ENCODE measurements at regions not wholly inside any gene's neighbourhood (a gene's known extent, or its start where the extent isn't known, plus 50 kb on each side); places are given as distances from the start of the nearest gene placed in this dataset.
"Not testable (repeated sequence)": the region's sequence is repeated elsewhere in the genome, so short reads cannot be mapped to it uniquely, and the experiment has no call there.

DNA sequence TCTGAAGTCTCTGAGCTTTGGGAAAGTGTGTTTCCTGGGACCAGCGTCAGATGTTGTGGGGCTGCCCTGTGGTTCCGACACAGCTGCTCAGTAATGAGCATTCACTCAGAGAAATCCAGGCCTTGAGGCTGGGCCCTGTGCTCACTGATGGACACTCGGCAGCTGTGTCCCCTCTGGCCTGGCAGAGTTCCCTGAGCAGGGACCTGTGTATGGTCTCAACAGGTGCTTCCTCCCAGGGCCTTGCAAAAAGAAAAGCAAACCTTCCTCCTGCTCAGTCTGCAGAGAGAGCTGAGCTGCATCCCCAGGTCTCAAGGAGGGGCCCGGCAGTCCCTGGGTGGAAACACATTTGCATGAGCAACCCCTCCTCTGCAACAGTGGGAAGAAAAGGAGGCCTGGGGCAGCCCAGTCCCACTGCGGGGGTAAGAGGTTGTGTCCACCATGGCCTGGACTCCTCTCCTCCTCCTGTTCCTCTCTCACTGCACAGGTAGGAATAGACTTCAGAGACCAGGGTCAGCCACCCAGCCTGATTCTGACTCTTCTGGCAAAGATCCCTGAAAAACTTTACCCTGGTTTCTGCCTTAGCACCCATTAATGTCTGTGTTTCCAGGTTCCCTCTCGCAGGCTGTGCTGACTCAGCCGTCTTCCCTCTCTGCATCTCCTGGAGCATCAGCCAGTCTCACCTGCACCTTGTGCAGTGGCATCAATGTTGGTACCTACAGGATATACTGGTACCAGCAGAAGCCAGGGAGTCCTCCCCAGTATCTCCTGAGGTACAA lies 131.2 kb downstream of the VPREB1 start:
- TF ChIP-seq, protein P1, sequence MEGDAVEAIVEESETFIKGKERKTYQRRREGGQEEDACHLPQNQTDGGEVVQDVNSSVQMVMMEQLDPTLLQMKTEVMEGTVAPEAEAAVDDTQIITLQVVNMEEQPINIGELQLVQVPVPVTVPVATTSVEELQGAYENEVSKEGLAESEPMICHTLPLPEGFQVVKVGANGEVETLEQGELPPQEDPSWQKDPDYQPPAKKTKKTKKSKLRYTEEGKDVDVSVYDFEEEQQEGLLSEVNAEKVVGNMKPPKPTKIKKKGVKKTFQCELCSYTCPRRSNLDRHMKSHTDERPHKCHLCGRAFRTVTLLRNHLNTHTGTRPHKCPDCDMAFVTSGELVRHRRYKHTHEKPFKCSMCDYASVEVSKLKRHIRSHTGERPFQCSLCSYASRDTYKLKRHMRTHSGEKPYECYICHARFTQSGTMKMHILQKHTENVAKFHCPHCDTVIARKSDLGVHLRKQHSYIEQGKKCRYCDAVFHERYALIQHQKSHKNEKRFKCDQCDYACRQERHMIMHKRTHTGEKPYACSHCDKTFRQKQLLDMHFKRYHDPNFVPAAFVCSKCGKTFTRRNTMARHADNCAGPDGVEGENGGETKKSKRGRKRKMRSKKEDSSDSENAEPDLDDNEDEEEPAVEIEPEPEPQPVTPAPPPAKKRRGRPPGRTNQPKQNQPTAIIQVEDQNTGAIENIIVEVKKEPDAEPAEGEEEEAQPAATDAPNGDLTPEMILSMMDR (conservative IDR thresholded peaks at IDR 0.05; ENCODE audit: low read depth, low read length): no peak
- no peak overlapping the region for H3K4me3 ChIP-seq (ENCODE audit: low read depth, low read length)
- no peak for DNase-seq (ENCODE audit: low read depth)

DNA sequence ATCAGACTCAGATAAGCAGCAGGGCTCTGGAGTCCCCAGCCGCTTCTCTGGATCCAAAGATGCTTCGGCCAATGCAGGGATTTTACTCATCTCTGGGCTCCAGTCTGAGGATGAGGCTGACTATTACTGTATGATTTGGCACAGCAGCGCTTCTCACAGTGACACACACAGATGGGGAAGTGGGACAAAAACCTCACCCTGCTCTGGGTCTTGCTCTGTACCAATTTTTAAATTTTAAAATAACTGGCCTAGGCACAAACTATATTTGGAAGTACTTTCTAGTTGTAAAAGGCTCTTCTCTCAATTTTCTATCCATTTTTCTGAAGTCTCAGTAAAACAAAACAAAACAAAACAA lies 131.7 kb downstream of the VPREB1 start:
- DNase-seq (ENCODE audit: low read depth): no peak
- TF ChIP-seq, protein P1 (conservative IDR thresholded peaks at IDR 0.05; ENCODE audit: low read depth, low read length): no peak
- H3K4me3 ChIP-seq (ENCODE audit: low read depth, low read length): no peak overlapping the region

DNA sequence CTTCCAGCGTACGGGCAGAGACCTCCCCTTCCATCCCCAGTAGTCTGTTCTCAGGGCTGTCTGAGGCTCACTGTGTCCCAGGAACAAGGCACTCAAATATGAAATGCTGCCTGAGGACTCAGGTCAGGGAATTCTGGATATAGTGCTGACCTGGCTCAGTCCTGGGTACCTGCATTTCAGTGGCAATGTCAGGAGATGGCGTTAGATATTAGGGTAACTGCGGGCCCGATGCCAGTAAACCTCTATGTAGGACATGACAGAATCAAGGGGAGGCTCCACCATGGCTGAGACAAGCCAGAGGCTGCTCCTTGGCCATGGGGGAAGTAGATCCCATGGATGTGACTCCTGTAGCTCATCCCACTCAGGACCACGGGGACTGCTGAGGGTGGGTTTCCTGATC lies 131.7 kb downstream of the ZNF280B start:
- DNase-seq (ENCODE audit: low read depth); H3K4me3 ChIP-seq (ENCODE audit: low read depth, low read length): not testable (repeated sequence)

DNA sequence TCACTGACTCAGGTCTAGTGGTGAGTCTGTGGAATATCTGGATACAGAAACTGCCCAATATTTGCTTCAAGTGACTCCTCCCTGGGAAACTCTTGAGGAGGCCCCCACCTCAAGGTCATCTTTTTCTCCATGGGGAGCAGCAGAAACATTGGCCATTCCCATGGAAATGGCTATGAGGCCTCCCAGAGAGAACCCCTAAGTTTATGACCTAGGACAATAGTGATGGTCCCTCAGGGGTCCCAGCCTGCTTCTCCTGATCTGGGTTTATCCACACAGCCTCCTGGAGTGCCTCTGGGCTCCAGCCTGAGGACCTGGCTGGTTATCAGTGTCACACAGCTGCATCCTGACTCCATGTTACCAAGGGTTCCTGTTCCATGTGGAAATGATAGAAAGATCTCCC lies 131.2 kb downstream of the ZNF280B start:
- no peak for DNase-seq (ENCODE audit: low read depth)
- TF ChIP-seq, protein P1 (conservative IDR thresholded peaks at IDR 0.05; ENCODE audit: low read depth, low read length): no peak
- no peak overlapping the region for H3K4me3 ChIP-seq (ENCODE audit: low read depth, low read length)

DNA sequence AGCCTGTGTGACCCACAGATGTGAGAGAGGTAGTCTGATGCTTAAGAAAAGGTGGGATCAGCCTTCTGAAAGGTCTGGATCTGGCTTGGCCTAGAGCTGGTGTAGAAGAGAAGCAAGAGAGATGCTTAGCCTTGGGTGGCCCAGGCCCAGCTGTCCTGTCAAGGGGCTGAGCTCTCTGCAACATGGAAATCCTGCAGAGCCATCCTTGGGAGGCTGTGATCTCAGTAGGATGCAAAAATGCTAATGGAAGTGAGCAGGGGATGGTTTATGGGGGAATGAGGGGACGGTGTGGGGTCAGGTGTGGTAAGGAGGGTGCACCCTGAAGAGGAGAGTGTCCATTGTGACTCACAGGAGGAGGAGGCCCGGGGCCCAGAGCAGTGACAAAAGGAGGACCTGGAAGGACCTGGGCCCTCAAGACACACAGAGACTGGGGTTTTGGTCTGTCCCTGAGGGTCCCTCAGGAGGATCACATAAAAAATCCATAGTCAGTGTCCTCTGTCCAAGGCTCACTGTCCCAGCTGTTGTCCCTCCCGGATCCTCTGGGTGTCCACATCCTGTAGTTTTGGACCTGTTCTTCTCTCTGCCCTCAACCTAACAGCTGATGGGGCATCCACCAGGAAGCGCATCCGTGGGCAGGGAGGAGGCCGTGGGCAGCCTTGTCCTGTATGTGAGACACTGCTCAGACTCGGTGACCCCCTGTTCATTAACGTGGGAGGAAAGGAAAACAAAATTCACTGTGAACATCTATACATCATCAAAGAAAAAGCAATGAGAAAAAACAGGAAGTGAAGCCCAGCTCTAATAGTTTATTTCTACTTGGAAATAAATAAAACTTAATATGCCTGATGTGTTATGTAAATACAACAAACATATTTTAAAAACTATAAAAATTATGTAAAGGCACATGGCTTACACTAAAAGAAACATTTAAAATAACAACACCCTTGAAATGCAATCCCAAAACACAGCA lies 129.8 kb downstream of the ZNF280B start:
- TF ChIP-seq, protein P1 (conservative IDR thresholded peaks at IDR 0.05; ENCODE audit: low read depth, low read length): no peak
- no peak overlapping the region for H3K4me3 ChIP-seq (ENCODE audit: low read depth, low read length)
- DNase-seq (ENCODE audit: low read depth): no peak

DNA sequence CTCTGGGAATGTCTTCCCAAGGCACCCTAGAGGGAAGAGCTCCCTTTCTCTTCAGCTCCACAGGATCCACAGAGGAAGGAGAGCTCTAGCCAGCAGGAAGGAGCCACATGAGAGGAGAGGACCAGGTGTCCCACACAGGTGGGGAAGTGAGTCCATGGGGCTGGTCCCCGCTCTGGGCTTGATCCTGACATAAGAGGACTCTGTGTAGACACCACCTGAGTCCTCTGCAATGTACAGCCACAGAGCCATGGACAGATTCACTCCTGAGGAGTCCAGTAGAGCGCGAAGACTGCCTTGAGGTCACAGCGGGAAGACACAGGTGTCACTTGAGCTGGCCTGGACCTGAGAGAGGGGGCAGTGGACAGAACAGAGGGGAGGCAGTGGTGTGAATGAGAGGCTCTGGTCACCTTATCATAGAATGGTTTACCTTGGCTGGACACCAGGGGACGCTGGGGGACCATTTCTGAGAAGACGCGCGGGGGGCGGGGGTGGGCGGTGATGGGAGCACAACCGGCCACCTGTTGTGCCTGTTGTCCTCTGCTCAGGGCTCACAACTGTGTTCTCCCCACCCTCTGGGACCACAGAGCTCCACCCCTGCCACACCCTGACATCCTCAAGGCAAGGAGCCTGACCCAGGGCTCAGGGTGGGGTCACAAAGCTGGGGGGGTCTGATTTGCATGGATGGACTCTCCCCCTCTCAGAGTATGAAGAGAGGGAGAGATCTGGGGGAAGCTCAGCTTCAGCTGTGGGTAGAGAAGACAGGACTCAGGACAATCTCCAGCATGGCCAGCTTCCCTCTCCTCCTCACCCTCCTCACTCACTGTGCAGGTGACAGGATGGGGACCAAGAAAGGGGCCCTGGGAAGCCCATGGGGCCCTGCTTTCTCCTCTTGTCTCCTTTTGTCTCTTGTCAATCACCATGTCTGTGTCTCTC lies 128.2 kb downstream of the ZNF280B start:
- TF ChIP-seq, protein P1 (conservative IDR thresholded peaks at IDR 0.05; ENCODE audit: low read depth, low read length): no peak
- H3K4me3 ChIP-seq (ENCODE audit: low read depth, low read length): no peak overlapping the region
- no peak for DNase-seq (ENCODE audit: low read depth)

DNA sequence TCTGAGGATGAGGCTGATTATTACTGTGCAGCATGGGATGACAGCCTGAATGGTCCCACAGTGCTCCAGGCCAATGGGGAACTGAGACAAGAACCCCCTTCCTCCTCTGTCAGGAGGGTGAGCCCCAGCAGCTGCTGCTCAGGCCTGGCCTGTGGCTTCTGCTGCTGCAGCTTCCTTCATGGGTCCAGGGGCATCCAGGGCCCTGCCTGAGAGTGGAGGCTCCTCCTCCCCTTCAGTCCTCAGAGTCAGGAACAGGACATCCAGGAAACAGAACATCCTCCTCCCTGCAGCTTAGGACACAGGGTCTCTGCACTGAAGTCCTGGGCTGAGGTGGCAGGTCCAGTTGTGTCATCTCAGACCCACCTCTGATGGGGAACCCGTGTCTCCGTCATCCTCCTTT lies 127.2 kb downstream of the ZNF280B start:
- H3K4me3 ChIP-seq (ENCODE audit: low read depth, low read length); DNase-seq (ENCODE audit: low read depth): not testable (repeated sequence)
